ENCODE measurements at regions not wholly inside any gene's neighbourhood (a gene's known extent, or its start where the extent isn't known, plus 50 kb on each side); places are given as distances from the start of the nearest gene placed in this dataset.

DNA sequence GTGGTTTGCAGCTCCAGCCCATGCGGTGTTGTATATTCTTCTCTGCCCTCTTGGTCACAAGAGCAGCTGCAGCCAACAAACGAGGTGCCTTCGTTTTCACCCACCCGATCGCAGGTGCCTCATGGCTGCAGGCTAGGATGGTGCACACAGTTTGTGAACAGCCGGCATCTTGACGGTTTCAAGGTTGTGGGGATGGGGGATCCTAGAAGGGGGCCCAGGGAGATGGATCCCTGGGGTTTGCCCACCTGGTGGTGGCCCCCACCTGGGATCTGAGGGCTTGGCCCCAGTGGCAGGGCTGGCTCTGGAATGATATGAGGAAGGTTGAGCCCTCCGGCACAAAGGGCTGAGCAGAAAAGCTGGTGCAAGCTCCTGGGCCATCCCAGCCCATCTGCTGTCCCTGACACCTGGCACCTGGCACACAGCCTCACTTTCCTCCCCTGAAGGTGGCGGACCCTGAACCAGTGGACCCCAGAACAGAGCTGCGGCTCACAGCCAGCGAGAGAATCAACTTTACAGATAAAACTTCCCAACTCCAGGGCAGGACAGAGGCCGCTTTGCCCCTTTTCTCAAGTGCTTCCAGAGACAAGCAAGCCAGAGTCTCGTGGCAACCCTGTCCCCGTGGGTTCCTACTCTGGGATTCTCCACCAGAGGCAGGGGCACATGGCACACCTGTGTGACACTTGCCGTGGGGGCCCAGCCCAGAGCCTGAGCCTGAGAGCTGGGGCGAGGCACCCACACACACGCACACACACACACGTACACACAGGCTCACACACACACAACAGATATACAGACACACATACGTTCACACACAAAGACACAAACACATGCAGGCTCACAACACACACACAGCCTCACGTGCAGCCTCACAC, 177.3 kb upstream of the PPP2R2D start:
- TF ChIP-seq, protein P1, sequence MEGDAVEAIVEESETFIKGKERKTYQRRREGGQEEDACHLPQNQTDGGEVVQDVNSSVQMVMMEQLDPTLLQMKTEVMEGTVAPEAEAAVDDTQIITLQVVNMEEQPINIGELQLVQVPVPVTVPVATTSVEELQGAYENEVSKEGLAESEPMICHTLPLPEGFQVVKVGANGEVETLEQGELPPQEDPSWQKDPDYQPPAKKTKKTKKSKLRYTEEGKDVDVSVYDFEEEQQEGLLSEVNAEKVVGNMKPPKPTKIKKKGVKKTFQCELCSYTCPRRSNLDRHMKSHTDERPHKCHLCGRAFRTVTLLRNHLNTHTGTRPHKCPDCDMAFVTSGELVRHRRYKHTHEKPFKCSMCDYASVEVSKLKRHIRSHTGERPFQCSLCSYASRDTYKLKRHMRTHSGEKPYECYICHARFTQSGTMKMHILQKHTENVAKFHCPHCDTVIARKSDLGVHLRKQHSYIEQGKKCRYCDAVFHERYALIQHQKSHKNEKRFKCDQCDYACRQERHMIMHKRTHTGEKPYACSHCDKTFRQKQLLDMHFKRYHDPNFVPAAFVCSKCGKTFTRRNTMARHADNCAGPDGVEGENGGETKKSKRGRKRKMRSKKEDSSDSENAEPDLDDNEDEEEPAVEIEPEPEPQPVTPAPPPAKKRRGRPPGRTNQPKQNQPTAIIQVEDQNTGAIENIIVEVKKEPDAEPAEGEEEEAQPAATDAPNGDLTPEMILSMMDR (IDR thresholded peaks at IDR 0.05; ENCODE audit: control insufficient read depth, insufficient read depth, low read depth, low read length, missing control alignments) = no peak
- no peak for DNase-seq (ENCODE audit: low read depth)
- H3K4me3 ChIP-seq (ENCODE audit: control insufficient read depth, low read depth, low read length) = no peak overlapping the region

DNA sequence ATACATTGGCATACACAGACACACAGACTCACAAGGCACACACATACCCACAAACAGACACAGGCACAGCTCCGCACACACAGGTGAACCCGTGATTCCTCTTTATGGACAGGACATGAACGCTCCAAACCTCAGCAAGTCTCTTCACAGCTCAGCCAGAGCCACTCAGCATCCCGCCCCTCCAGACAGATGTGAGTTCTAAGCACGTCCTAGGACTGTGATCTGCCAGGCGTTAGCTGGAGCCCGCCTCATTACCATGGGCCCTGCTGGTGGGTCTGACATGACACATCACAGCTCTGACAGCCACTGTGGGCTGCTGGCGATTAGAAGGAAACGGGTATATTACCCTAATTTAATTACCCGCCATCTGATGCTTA, 176.7 kb upstream of the PPP2R2D start:
- TF ChIP-seq, protein P1 (IDR thresholded peaks at IDR 0.05; ENCODE audit: control insufficient read depth, insufficient read depth, low read depth, low read length, missing control alignments) = no peak
- H3K4me3 ChIP-seq (ENCODE audit: control insufficient read depth, low read depth, low read length) = no peak overlapping the region
- no peak for DNase-seq (ENCODE audit: low read depth)

DNA sequence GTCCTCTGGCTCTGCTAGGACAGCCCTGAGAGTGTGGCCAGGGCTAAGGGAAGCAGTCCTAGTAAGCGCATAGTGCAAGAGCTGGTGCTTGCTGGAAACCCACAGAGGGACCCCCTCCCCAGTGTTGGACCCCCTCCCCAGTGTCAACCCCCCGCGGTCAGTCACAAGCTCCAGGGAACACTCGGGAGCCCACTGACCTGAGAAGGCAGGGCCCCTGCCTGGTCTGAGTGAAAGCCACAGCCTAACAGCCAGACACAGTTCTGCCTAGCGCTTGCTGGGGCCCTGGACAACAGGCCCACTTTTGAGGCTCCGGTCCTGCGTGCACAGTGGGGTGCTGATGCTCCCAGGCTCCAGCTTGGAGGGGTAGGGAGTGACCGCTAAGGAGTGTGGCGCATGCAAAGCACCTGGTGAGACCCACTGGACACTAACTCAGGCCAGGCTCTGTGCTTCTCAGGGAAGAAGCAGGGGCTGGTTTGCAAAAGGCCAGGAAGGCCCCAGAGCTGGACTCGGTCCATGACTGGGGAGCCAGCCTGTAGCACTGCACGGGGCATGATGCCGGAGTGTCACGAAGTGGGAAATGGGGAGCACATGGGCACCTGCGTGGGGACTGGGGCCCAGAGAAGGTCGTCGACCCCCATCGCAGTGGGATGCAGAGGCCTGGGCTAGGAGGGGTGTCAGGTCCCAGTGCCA, 175.8 kb upstream of the PPP2R2D start:
- DNase-seq (ENCODE audit: low read depth) = no peak
- TF ChIP-seq, protein P1 (IDR thresholded peaks at IDR 0.05; ENCODE audit: control insufficient read depth, insufficient read depth, low read depth, low read length, missing control alignments) = no peak
- no peak overlapping the region for H3K4me3 ChIP-seq (ENCODE audit: control insufficient read depth, low read depth, low read length)

DNA sequence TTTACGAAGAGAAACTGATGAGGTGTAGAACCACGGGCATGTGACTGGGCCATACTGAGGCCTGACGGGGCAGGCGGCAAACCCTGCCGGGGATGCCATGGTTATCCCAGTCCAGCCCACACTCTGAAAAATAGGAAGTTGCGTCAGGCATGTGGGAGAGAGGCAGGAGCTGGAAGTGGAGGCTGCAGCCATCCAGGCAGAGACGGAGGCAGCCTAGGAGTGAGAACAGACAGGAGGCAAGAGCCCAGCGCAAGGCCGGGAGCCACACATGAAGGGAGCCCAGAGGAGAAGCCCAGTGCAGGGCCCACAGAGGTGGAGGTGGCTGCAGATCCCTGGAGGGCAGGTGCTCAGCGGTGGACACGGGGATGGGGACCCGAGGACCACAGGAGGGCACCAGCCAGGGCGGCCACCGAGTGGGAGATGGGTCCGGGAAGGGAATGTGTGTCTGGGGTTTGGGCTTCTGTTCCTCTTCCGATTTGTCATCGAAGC, 175.2 kb upstream of the PPP2R2D start:
- TF ChIP-seq, protein P1 (IDR thresholded peaks at IDR 0.05; ENCODE audit: control insufficient read depth, insufficient read depth, low read depth, low read length, missing control alignments) = no peak
- no peak for DNase-seq (ENCODE audit: low read depth)
- H3K4me3 ChIP-seq (ENCODE audit: control insufficient read depth, low read depth, low read length) = no peak overlapping the region

DNA sequence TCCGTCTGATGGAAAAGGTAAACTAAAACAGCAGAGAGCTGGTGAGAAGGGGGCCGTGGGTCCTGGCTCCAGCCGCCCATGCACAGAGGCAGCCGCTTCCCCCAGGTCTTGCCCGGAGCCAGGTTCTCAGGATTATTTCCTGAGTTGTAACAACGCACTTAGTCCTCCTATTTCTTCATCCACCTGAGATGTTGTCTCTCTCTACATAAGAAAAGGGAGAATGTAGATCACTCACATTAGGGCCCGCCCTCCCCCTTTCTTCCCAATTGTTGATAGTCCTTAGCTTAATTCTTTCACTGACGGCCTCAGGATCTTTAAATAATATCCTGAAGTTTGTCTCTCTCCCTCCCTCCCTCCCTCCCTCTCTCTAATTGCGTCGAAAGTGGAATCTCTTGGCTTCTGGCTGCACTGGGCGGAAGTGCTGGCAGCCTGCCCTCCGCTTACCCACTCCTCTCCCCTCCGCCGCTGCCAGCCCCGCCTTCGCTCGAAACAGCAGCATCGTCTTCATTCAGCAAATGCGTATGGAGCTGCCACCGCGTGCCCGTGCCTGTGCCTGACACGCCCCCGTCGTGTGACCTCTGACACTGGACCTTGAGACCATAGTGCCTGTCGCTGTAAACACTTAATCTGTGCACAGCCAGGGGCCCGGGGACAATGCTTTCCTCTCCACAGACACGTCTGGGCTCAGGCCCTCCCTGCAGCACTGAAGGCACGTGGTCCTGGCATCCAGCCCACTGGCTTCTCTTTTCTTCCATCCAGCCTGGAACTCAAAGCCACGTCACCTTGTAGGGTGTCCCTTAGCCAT, 174.5 kb upstream of the PPP2R2D start:
- H3K4me3 ChIP-seq (ENCODE audit: control insufficient read depth, low read depth, low read length) = no peak overlapping the region
- TF ChIP-seq, protein P1 (IDR thresholded peaks at IDR 0.05; ENCODE audit: control insufficient read depth, insufficient read depth, low read depth, low read length, missing control alignments) = no peak
- DNase-seq (ENCODE audit: low read depth) = no peak

DNA sequence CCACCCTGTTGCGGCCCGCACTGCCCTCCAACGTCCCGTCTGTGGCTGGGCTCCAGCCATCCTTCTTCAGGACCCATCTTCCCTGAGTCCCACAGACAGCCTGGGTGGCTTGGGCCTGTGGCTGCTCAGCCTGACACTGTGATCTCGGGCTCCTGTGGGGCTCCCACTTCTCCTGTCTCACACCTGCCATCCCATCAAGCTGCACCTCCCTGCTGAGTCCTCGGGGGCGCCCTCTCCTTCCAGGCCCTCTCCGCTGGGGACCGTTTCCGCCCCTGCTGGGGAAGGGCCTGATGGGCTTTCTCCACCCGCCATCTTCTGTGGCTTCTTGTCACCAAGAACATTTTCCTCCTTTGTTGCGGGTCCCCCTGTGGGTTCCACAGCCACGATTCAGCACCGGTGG, 173.8 kb upstream of the PPP2R2D start:
- TF ChIP-seq, protein P1 (IDR thresholded peaks at IDR 0.05; ENCODE audit: control insufficient read depth, insufficient read depth, low read depth, low read length, missing control alignments) = no peak
- no peak overlapping the region for H3K4me3 ChIP-seq (ENCODE audit: control insufficient read depth, low read depth, low read length)
- no peak for DNase-seq (ENCODE audit: low read depth)

Data from AG09309 (cell line).